ENCODE measurements at regions not wholly inside any gene's neighbourhood (a gene's known extent, or its start where the extent isn't known, plus 50 kb on each side); places are given as distances from the start of the nearest gene placed in this dataset.

- no peak for TF ChIP-seq CTCF (IDR thresholded peaks at IDR 0.05; ENCODE audit: insufficient read depth, low read depth, low read length, missing control alignments)
- no peak overlapping the region for H3K4me3 ChIP-seq (ENCODE audit: low read length)
- DNase-seq (ENCODE audit: low read depth): no peak
Observed at GRCh38 chr1:5264476-5264875, 610.1 kb downstream of the AJAP1 start.

- H3K4me3 ChIP-seq (ENCODE audit: low read length): no peak overlapping the region
- no peak for DNase-seq (ENCODE audit: low read depth)
- no peak for TF ChIP-seq CTCF (IDR thresholded peaks at IDR 0.05; ENCODE audit: insufficient read depth, low read depth, low read length, missing control alignments)
Observed at GRCh38 chr1:5256793-5257192, 602.4 kb downstream of the AJAP1 start.

GRCh38 chr1:5254975-5255374 is 600.6 kb downstream of the AJAP1 start:
- DNase-seq (ENCODE audit: low read depth): no peak
- no peak for TF ChIP-seq CTCF (IDR thresholded peaks at IDR 0.05; ENCODE audit: insufficient read depth, low read depth, low read length, missing control alignments)
- no peak overlapping the region for H3K4me3 ChIP-seq (ENCODE audit: low read length)

GRCh38 chr1:5254131-5254725 is 599.8 kb downstream of the AJAP1 start:
- H3K4me3 ChIP-seq (ENCODE audit: low read length): no peak overlapping the region
- no peak for DNase-seq (ENCODE audit: low read depth)
- TF ChIP-seq CTCF (IDR thresholded peaks at IDR 0.05; ENCODE audit: insufficient read depth, low read depth, low read length, missing control alignments): no peak

GRCh38 chr1:5253036-5253435 is 598.6 kb downstream of the AJAP1 start:
- TF ChIP-seq CTCF (IDR thresholded peaks at IDR 0.05; ENCODE audit: insufficient read depth, low read depth, low read length, missing control alignments): no peak
- no peak overlapping the region for H3K4me3 ChIP-seq (ENCODE audit: low read length)
- DNase-seq (ENCODE audit: low read depth): no peak

- no peak for DNase-seq (ENCODE audit: low read depth)
- TF ChIP-seq CTCF (IDR thresholded peaks at IDR 0.05; ENCODE audit: insufficient read depth, low read depth, low read length, missing control alignments): no peak
- H3K4me3 ChIP-seq (ENCODE audit: low read length): no peak overlapping the region
Observed at GRCh38 chr1:5250336-5250735, 595.9 kb downstream of the AJAP1 start.

GRCh38 chr1:5245348-5245747 is 590.9 kb downstream of the AJAP1 start:
- no peak overlapping the region for H3K4me3 ChIP-seq (ENCODE audit: low read length)
- TF ChIP-seq CTCF (IDR thresholded peaks at IDR 0.05; ENCODE audit: insufficient read depth, low read depth, low read length, missing control alignments): no peak
- DNase-seq (ENCODE audit: low read depth): no peak
